ENCODE measurements at regions not wholly inside any gene's neighbourhood (a gene's known extent, or its start where the extent isn't known, plus 50 kb on each side); places are given as distances from the start of the nearest gene placed in this dataset.

DNA sequence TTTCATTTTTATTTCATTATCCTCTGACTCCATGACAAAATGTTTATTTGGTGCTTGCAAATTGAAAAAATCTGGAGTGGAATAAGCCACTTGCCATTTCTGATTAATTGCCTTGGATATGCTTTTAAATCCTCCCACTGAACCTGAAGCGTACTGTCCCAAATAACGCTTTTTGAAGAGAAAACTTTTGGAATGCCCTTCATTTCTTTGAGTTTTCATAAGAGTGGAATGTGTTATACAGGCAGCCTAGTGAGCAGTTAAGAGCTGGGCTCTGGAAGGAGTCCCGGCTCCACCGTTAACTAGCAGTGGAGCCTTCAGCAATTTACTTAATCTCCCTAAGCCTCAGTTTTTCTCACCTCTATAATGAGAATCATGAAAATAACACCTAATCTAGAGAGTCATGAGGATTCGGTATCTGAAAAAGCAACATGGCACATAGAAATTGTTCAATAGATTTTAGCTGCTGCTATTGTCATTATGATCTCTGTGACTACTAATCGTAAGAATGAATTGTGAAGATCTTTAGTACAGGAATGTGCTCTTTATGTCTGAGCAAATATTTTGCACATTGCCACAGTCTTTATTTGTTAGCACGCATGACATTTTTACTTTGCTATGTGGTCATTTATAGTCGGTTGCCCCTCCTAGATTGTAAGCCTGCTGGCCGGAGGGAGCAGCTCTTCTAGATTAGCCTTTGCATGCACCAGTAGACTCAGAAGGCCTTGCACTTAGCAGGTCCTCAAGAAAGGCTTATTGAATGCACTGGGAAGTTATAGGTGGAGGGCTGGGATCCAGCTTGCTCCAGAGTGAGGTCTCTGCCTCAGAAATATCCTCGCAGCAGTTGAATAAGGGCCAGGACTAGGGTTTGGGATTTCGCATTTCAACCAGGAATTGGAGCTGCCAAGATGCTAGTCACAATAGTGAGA is 59.4 kb downstream of the PLCE1 start:
- intact Hi-C loops (cut with DNase I), result no loop called here
- Histone ChIP-seq H3K4me1 (peaks cover 17% of the 10 kb centered on the region), H3K9me3 (no peaks in the 10 kb centered on the region), H3K27me3 (no peaks in the 10 kb centered on the region), H3K36me3 (no peaks in the 10 kb centered on the region), H3K4me3 (no peak overlapping the region), H3K27ac (no peak overlapping the region)
- DNase-seq (ENCODE audit: extremely low spot score in 2 of 2), result no peak
- TF ChIP-seq POLR2A (IDR thresholded peaks at IDR 0.05) (no peak), POLR2AphosphoS5 (IDR thresholded peaks at IDR 0.05; ENCODE audit: insufficient read depth in 1 of 2, low read depth in 1 of 2) (no peak)
- TF ChIP-seq, protein P1, sequence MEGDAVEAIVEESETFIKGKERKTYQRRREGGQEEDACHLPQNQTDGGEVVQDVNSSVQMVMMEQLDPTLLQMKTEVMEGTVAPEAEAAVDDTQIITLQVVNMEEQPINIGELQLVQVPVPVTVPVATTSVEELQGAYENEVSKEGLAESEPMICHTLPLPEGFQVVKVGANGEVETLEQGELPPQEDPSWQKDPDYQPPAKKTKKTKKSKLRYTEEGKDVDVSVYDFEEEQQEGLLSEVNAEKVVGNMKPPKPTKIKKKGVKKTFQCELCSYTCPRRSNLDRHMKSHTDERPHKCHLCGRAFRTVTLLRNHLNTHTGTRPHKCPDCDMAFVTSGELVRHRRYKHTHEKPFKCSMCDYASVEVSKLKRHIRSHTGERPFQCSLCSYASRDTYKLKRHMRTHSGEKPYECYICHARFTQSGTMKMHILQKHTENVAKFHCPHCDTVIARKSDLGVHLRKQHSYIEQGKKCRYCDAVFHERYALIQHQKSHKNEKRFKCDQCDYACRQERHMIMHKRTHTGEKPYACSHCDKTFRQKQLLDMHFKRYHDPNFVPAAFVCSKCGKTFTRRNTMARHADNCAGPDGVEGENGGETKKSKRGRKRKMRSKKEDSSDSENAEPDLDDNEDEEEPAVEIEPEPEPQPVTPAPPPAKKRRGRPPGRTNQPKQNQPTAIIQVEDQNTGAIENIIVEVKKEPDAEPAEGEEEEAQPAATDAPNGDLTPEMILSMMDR (IDR thresholded peaks at IDR 0.05), result no peak

DNA sequence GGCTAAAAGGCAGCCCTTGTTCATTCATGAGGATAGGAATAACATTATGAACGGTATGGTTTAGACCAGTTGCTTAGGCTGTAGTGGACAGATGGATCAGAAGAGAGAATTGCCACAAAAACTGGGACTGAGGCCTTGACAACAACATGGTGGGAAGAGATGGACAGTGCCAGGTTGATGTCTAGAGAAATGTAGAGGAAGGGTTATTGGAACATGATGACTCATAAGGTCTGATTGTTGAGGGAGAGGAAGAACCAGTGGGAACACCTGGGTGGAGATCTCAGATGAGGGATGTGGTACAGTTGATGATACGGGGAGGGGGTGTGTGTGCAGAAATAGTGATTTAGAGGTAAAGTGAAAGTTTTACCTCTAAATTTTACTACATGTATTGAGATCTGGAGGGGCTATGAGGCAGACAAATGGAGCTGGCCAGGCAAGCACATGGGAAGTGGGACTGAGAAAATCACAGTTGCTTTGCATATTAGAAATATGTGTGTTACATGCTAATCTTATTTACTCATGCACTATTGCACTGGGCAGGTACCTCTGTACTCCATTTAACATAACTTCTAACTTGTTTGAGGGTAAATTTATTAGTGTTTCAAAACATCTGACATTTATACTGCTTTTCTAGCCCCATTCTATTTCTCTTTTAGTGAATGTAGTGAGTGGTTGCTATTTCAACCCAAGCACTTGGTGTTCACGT is 65.6 kb downstream of the PLCE1 start:
- no peaks in the 10 kb centered on the region for H3K9me3 ChIP-seq
- H3K27ac ChIP-seq, result no peak overlapping the region
- H3K4me1 ChIP-seq, result no peaks in the 10 kb centered on the region
- no peaks in the 10 kb centered on the region for H3K27me3 ChIP-seq
- no peak for DNase-seq (ENCODE audit: extremely low spot score in 2 of 2)
- no peaks in the 10 kb centered on the region for H3K36me3 ChIP-seq
- H3K4me3 ChIP-seq, result no peak overlapping the region
- intact Hi-C loops (cut with DNase I), result no loop called here
- TF ChIP-seq POLR2AphosphoS5 (IDR thresholded peaks at IDR 0.05; ENCODE audit: insufficient read depth in 1 of 2, low read depth in 1 of 2) (no peak), POLR2A (IDR thresholded peaks at IDR 0.05) (no peak)
- TF ChIP-seq, protein P1 (IDR thresholded peaks at IDR 0.05), result no peak

DNA sequence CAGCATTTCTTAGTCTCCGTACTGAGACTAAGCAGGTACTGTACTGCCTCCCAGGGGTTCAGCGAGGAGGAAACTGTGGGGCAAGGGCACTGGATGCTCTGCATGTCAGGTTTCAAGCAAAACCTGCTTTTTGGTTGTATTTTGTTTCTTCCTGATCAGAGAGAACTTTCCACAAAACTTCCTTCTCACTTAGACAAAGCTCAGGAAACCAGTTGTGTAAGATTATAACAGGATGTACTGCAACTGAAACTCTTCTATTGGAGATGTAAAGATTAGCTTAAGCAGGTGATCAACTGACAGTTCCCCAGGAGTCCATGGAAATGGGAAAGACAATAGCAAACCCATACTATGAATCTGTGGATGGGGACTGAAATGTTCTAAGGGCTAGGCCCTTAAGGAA is 67.3 kb downstream of the PLCE1 start:
- no peaks in the 10 kb centered on the region for H3K36me3 ChIP-seq
- intact Hi-C loops (cut with DNase I), result no loop called here
- no peaks in the 10 kb centered on the region for H3K4me1 ChIP-seq
- H3K27ac ChIP-seq, result no peak overlapping the region
- no peaks in the 10 kb centered on the region for H3K9me3 ChIP-seq
- no peak for DNase-seq (ENCODE audit: extremely low spot score in 2 of 2)
- H3K4me3 ChIP-seq, result no peak overlapping the region
- H3K27me3 ChIP-seq, result no peaks in the 10 kb centered on the region
- TF ChIP-seq POLR2A (IDR thresholded peaks at IDR 0.05) (no peak), POLR2AphosphoS5 (IDR thresholded peaks at IDR 0.05; ENCODE audit: insufficient read depth in 1 of 2, low read depth in 1 of 2) (no peak)
- TF ChIP-seq, protein P1 (IDR thresholded peaks at IDR 0.05), result no peak

DNA sequence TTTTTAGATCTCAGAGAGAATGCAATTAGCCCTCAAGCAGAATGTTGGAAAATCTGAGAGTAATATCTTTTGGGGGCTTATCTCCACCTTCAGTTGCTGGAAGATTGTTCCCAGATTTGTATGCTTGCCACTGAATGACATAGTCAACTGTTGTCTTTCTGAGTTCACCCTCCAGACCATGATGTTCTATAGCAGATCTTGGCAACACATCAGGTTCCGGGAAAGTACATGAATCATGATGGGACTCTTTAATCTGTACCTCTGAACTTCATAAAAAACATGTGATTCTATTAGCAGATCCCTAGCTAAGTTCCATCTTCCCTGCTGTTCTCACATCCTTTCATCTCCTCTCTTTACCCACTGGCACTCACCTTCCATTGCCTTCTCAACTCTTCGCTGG is 68.9 kb downstream of the PLCE1 start:
- TF ChIP-seq POLR2AphosphoS5 (IDR thresholded peaks at IDR 0.05; ENCODE audit: insufficient read depth in 1 of 2, low read depth in 1 of 2) (no peak), POLR2A (IDR thresholded peaks at IDR 0.05) (no peak)
- TF ChIP-seq, protein P1 (IDR thresholded peaks at IDR 0.05), result no peak
- no peak for DNase-seq (ENCODE audit: extremely low spot score in 2 of 2)
- Histone ChIP-seq H3K4me3 (no peak overlapping the region), H3K4me1 (no peaks in the 10 kb centered on the region), H3K36me3 (no peaks in the 10 kb centered on the region), H3K27ac (no peak overlapping the region), H3K9me3 (no peaks in the 10 kb centered on the region), H3K27me3 (no peaks in the 10 kb centered on the region)
- intact Hi-C loops (cut with DNase I), result no loop called here

DNA sequence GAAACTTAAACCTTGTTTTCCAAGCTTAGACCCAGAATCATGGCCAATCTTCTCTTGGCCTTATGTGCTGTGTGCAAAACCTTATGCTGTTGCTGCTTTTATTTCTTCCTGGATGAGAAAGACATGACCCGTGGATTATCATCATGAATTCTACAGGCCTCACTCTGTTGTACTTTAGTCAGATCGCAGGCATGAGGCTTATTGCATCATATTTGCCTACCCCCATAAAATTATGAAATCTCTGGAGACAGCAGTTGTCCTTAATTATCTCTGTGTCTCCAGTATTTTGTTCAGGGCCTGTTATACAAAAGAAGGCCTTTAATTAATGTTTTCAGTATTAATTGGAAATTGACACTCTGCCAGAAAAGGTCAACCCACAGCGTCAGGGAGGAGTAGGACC is 71.6 kb downstream of the PLCE1 start:
- H3K27me3 ChIP-seq, result no peaks in the 10 kb centered on the region
- H3K4me3 ChIP-seq, result no peak overlapping the region
- no peak for DNase-seq (ENCODE audit: extremely low spot score in 2 of 2)
- TF ChIP-seq POLR2AphosphoS5 (IDR thresholded peaks at IDR 0.05; ENCODE audit: insufficient read depth in 1 of 2, low read depth in 1 of 2), result no peak
- TF ChIP-seq POLR2A (IDR thresholded peaks at IDR 0.05), result no peak
- TF ChIP-seq, protein P1 (IDR thresholded peaks at IDR 0.05), result no peak
- H3K36me3 ChIP-seq, result no peaks in the 10 kb centered on the region
- H3K4me1 ChIP-seq, result no peaks in the 10 kb centered on the region
- H3K27ac ChIP-seq, result no peak overlapping the region
- intact Hi-C loops (cut with DNase I), result no loop called here
- no peaks in the 10 kb centered on the region for H3K9me3 ChIP-seq

Measured in vagina (tissue), 2 donors.